HCT116 (cell line): ENCODE measurements at regions not wholly inside any gene's neighbourhood (a gene's known extent, or its start where the extent isn't known, plus 50 kb on each side); places are given as distances from the start of the nearest gene placed in this dataset.

ENCODE experiments used
- ATAC-seq: fragments of 200-7000 bp; cut with Tn5 transposase; 2 replicates; pipeline ENCODE4 v1.9.1; 2020; ENCODE audit warnings: mild to moderate bottlenecking, moderate library complexity
- BruUV-seq: library from RNA; stranded (reverse); fragments of 400-500 nt; replicated peaks from 2 replicates; lab custom pipeline; 2021; lab: Mats Ljungman, UMichigan
- CTCF ChIA-PET: fragments of 300-600 bp; sonication (Branson Sonifier 250); formaldehyde crosslinking; loops from one replicate; lab custom pipeline; 2021; ENCODE audit warnings: antibody characterized with exemption; lab: Charles Lee
- POLR2A ChIA-PET: fragments of 300-600, 350-600 bp; sonication (Branson Sonifier 250); formaldehyde crosslinking; loops from one replicate; lab custom pipeline; 2021; ENCODE audit warnings: antibody characterized with exemption; lab: Charles Lee
- RAD21 ChIA-PET, 2 experiments: fragments of 300-600 bp; sonication (Branson Sonifier 250); formaldehyde crosslinking; loops; one replicate each; lab custom pipeline; 2023; ENCODE audit warnings: low total read pairs in 2 of 2; ENCODE audit not compliant: uncharacterized antibody in 2 of 2, unreplicated experiment in 2 of 2, low non-redundant PET in 1 of 2; lab: Charles Lee
- DNase-seq: peaks from one replicate; pipeline ENCODE4 v3.0.0-alpha.2; 2010; ENCODE audit warnings: low read depth, low spot score
- H2AFZ ChIP-seq: fragments of 200-600 bp; shearing (Covaris generic), sonication (generic); 2 replicates; pipeline ENCODE4 v1.6.1; 2017; ENCODE audit warnings: low read depth, mixed run types, mixed read lengths, antibody characterized with exemption, low read length; ENCODE audit not compliant: poor library complexity, severe bottlenecking
- H3K27ac ChIP-seq: 2 replicates; pipeline ENCODE4 v1.5.1; 2012; ENCODE audit warnings: low read depth, low read length
- H3K27me3 ChIP-seq: fragments of 200-600 bp; sonication (generic); 2 replicates; pipeline ENCODE4 v1.6.1; 2016; ENCODE audit warnings: mixed run types, low read length, mixed read lengths; ENCODE audit not compliant: insufficient read depth
- H3K36me3 ChIP-seq, 2 experiments: fragments of 200-500 bp in 1 of 2; fragments of 200-600 bp in 1 of 2; sonication (Bioruptor generic) in 1 of 2; sonication (generic) in 1 of 2; 2 replicates each; pipeline versions ENCODE4 v1.5.1 to v1.6.1; 2014 to 2016; ENCODE audit warnings: low read length in 2 of 2, inconsistent platforms in 1 of 2, mixed read lengths in 1 of 2, mixed run types in 1 of 2; ENCODE audit not compliant: insufficient read depth in 2 of 2, control insufficient read depth in 1 of 2
- H3K4me1 ChIP-seq, 2 experiments: fragments of 200-600 bp in 1 of 2; sonication (generic) in 1 of 2; 2 replicates each; pipeline versions ENCODE4 v1.5.1 to v1.6.1; 2012 to 2017; ENCODE audit warnings: low read length in 2 of 2, inconsistent platforms in 1 of 2, mild to moderate bottlenecking in 1 of 2, mixed read lengths in 1 of 2, mixed run types in 1 of 2, moderate library complexity in 1 of 2; ENCODE audit not compliant: insufficient read depth in 2 of 2, control insufficient read depth in 1 of 2
- H3K4me2 ChIP-seq: fragments of 200-600 bp; sonication (generic); 2 replicates; pipeline ENCODE4 v1.6.1; 2017; ENCODE audit warnings: mixed run types, low read length, mixed read lengths
- H3K4me3 ChIP-seq, 2 experiments: fragments of 200-600 bp in 1 of 2; sonication (generic) in 1 of 2; replicated peaks in 1 of 2; 2 replicates each; pipeline ENCODE4 v1.5.1; 2011 to 2016; ENCODE audit warnings: low read length in 2 of 2, control low read depth in 1 of 2, low read depth in 1 of 2, mild to moderate bottlenecking in 1 of 2, mixed read lengths in 1 of 2, mixed run types in 1 of 2
- H3K79me2 ChIP-seq: fragments of 200-600 bp; sonication (generic); 2 replicates; pipeline ENCODE4 v1.6.1; 2017; ENCODE audit warnings: mild to moderate bottlenecking, mixed run types, low read length, moderate library complexity, mixed read lengths; ENCODE audit not compliant: insufficient read depth
- H3K9ac ChIP-seq: fragments of 200-600 bp; sonication (generic); 2 replicates; pipeline ENCODE4 v1.6.1; 2016; ENCODE audit warnings: low read length, mixed read lengths
- H3K9me2 ChIP-seq: fragments of 200-600 bp; sonication (generic), shearing (Covaris generic); 2 replicates; pipeline ENCODE4 v1.6.1; 2017; ENCODE audit warnings: mixed run types, mild to moderate bottlenecking, moderate library complexity; ENCODE audit not compliant: insufficient read depth
- H3K9me3 ChIP-seq, 2 experiments: fragments of 200-500 bp in 1 of 2; fragments of 200-600 bp in 1 of 2; sonication (Bioruptor generic) in 1 of 2; sonication (generic) in 1 of 2; 2 replicates each; pipeline ENCODE4 v1.6.1; 2014 to 2017; ENCODE audit warnings: low read length in 2 of 2, mixed read lengths in 2 of 2, inconsistent platforms in 1 of 2, low read depth in 1 of 2, mild to moderate bottlenecking in 1 of 2, mixed run types in 1 of 2, moderate library complexity in 1 of 2; ENCODE audit not compliant: control insufficient read depth in 1 of 2, insufficient read depth in 1 of 2
- H4K20me1 ChIP-seq: fragments of 200-600 bp; sonication (generic), shearing (Covaris generic); 2 replicates; pipeline ENCODE4 v1.6.1; 2017; ENCODE audit warnings: mixed run types, mild to moderate bottlenecking, moderate library complexity; ENCODE audit not compliant: insufficient read depth
- CEBPB ChIP-seq: IDR thresholded peaks from 2 replicates; pipeline ENCODE4 v1.6.1; 2012; ENCODE audit warnings: low read depth
- EGR1 ChIP-seq: IDR thresholded peaks from 2 replicates; pipeline ENCODE4 v1.6.1; 2012; ENCODE audit warnings: low read depth
- ELF1 ChIP-seq: IDR thresholded peaks from 2 replicates; pipeline ENCODE4 v1.6.1; 2012; ENCODE audit warnings: low read depth, borderline replicate concordance
- EZH2 ChIP-seq: fragments of 200-600 bp; sonication (generic); IDR thresholded peaks from 2 replicates; pipeline ENCODE4 v1.6.1; 2017; ENCODE audit warnings: antibody characterized with exemption, mixed run types
- JUND ChIP-seq: IDR thresholded peaks from 2 replicates; pipeline ENCODE4 v1.6.1; 2012
- RAD21 ChIP-seq: IDR thresholded peaks from 2 replicates; pipeline ENCODE4 v1.6.1; 2012; ENCODE audit warnings: low read depth, mild to moderate bottlenecking
- SIN3A ChIP-seq: IDR thresholded peaks from 2 replicates; pipeline ENCODE4 v1.6.1; 2012; ENCODE audit warnings: low read depth
- SP1 ChIP-seq: IDR thresholded peaks from 2 replicates; pipeline ENCODE4 v1.6.1; 2012; ENCODE audit warnings: low read depth
- YY1 ChIP-seq: IDR thresholded peaks from 2 replicates; pipeline ENCODE4 v1.6.1; 2011; ENCODE audit warnings: low read length, low read depth, moderate library complexity, mild to moderate bottlenecking; ENCODE audit not compliant: insufficient replicate concordance; ENCODE audit errors: extremely low read depth
- ZFX ChIP-seq: fragments of 450-650 bp; IDR thresholded peaks from 2 replicates; pipeline ENCODE4 v1.6.1; 2017
- ZNF274 ChIP-seq: fragments of 200-500 bp; sonication (Bioruptor generic); IDR thresholded peaks from 2 replicates; pipeline ENCODE4 v1.6.1; 2014; ENCODE audit warnings: mild to moderate bottlenecking, low read depth, low read length, inconsistent platforms
- intact Hi-C: fragments of 100-400 bp; cut with micrococcal nuclease; formaldehyde crosslinking; loops from 2 replicates; pipeline ENCODE4 v1.10.0; 2022
- TF ChIP-seq, protein P1 (sequence below), 3 experiments: fragments of 200-600 bp in 1 of 3; sonication (generic) in 1 of 3; IDR thresholded peaks in 2 of 3; conservative IDR thresholded peaks in 1 of 3; 2 replicates each; pipeline ENCODE4 v1.5.1; 2012 to 2017; ENCODE audit warnings: low read depth in 2 of 3, low read length in 2 of 3, antibody characterized with exemption in 1 of 3, borderline replicate concordance in 1 of 3, control low read depth in 1 of 3, mild to moderate bottlenecking in 1 of 3, mixed read lengths in 1 of 3, mixed run types in 1 of 3, moderate library complexity in 1 of 3; ENCODE audit not compliant: insufficient read depth in 1 of 3
- TF ChIP-seq, protein P2 (sequence below): IDR thresholded peaks from 2 replicates; pipeline ENCODE4 v1.6.1; 2011; ENCODE audit warnings: mild to moderate bottlenecking, low read length, moderate library complexity; ENCODE audit not compliant: insufficient replicate concordance; ENCODE audit errors: extremely low read depth
- TF ChIP-seq, protein P3 (sequence below): IDR thresholded peaks from 2 replicates; pipeline ENCODE4 v1.6.1; 2012
- TF ChIP-seq, protein P4 (sequence below): IDR thresholded peaks from 2 replicates; pipeline ENCODE4 v1.6.1; 2012

DNA sequence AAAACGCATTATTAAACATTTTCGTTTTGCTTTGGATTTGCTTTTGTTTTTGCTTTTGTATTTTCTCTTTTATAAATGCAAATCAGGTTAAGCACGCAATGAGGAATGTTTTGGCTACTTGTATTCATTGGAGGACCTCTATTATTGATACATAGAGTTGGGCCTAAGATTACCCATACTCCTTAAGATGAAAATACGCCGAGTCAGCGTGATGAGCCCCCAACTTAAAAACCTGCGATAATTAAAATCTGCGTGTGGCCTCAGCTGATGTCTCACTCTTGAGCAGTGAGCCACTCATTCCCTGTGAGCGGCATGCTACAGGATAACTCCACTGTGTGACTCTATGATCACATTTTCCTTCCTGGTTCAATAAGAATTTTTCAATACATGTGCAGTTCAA, 518.3 kb downstream of the IRX1 start:
- TF ChIP-seq ELF1: no peak
- TF ChIP-seq ZNF274: no peak
- TF ChIP-seq SIN3A: no peak
- no peak for TF ChIP-seq JUND
- no peak for TF ChIP-seq EZH2
- TF ChIP-seq YY1: no peak
- TF ChIP-seq, protein P1, sequence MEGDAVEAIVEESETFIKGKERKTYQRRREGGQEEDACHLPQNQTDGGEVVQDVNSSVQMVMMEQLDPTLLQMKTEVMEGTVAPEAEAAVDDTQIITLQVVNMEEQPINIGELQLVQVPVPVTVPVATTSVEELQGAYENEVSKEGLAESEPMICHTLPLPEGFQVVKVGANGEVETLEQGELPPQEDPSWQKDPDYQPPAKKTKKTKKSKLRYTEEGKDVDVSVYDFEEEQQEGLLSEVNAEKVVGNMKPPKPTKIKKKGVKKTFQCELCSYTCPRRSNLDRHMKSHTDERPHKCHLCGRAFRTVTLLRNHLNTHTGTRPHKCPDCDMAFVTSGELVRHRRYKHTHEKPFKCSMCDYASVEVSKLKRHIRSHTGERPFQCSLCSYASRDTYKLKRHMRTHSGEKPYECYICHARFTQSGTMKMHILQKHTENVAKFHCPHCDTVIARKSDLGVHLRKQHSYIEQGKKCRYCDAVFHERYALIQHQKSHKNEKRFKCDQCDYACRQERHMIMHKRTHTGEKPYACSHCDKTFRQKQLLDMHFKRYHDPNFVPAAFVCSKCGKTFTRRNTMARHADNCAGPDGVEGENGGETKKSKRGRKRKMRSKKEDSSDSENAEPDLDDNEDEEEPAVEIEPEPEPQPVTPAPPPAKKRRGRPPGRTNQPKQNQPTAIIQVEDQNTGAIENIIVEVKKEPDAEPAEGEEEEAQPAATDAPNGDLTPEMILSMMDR (IDR thresholded peaks at IDR 0.05 in 2 of 3, conservative IDR thresholded peaks at IDR 0.05 in 1 of 3; ENCODE audit: borderline replicate concordance in 1 of 3, insufficient read depth in 1 of 3, low read depth in 2 of 3, low read length in 2 of 3): no peak
- TF ChIP-seq RAD21: no peak
- Histone ChIP-seq H3K79me2 (no peaks in the 10 kb centered on the region), H3K27ac (no peak overlapping the region), H3K4me1 (no peaks in the 10 kb centered on the region), H3K9ac (no peak overlapping the region), H2AFZ (no peak overlapping the region), H3K4me2 (no peak overlapping the region), H3K27me3 (no peaks in the 10 kb centered on the region), H3K4me3 (no peak overlapping the region), H3K36me3 (no peaks in the 10 kb centered on the region), H3K9me3 (peaks cover 15 to 37% of the 10 kb centered on the region in 2 experiments; a peak in 2 of 4 replicates), H3K9me2 (no peaks in the 10 kb centered on the region), H4K20me1 (no peaks in the 10 kb centered on the region)
- intact Hi-C loops: no loop called here
- no TSS peak for BruUV-seq
- ChIA-PET RAD21 (no interaction called here), CTCF (no interaction called here), POLR2A (no interaction called here)
- no peak for DNase-seq
- no peak for ATAC-seq

DNA sequence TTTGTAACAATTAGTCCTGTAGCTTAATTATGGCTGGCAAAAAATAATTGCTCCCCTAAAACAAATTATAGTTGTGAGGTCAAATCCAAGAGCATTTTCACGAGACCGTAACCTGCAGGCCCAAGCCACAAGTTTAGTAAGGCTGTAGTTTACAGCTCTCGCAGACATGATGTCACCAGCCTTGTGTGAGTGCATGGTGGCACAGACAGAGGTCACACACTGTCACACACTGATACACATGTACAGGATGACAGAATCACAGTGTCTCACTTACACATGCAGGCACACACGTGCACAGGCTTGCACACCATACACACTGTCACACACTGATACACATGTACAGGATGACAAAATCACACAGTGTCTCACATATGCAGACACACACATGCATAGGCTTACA, 518.8 kb downstream of the IRX1 start:
- no TSS peak for BruUV-seq
- H2AFZ ChIP-seq: no peak overlapping the region
- H3K27me3 ChIP-seq: no peaks in the 10 kb centered on the region
- H4K20me1 ChIP-seq: no peaks in the 10 kb centered on the region
- no peaks in the 10 kb centered on the region for H3K4me1 ChIP-seq
- H3K9me3 ChIP-seq: peaks cover 9 to 40% of the 10 kb centered on the region in 2 experiments; a peak in 2 of 4 replicates
- H3K27ac ChIP-seq: no peak overlapping the region
- intact Hi-C loops: no loop called here
- ChIA-PET RAD21 (no interaction called here), POLR2A (no interaction called here), CTCF (no interaction called here)
- no peak for ATAC-seq
- H3K9me2 ChIP-seq: no peaks in the 10 kb centered on the region
- H3K9ac ChIP-seq: no peak overlapping the region
- no peaks in the 10 kb centered on the region for H3K36me3 ChIP-seq
- DNase-seq: no peak
- H3K4me2 ChIP-seq: no peak overlapping the region
- no peak overlapping the region for H3K4me3 ChIP-seq
- H3K79me2 ChIP-seq: no peaks in the 10 kb centered on the region
- TF ChIP-seq, protein P1 (IDR thresholded peaks at IDR 0.05 in 2 of 3, conservative IDR thresholded peaks at IDR 0.05 in 1 of 3; ENCODE audit: borderline replicate concordance in 1 of 3, insufficient read depth in 1 of 3, low read depth in 2 of 3, low read length in 2 of 3): no peak
- TF ChIP-seq EGR1 (no peak), CEBPB (no peak), JUND (no peak), SP1 (no peak), ZFX (no peak)
- TF ChIP-seq, protein P2, sequence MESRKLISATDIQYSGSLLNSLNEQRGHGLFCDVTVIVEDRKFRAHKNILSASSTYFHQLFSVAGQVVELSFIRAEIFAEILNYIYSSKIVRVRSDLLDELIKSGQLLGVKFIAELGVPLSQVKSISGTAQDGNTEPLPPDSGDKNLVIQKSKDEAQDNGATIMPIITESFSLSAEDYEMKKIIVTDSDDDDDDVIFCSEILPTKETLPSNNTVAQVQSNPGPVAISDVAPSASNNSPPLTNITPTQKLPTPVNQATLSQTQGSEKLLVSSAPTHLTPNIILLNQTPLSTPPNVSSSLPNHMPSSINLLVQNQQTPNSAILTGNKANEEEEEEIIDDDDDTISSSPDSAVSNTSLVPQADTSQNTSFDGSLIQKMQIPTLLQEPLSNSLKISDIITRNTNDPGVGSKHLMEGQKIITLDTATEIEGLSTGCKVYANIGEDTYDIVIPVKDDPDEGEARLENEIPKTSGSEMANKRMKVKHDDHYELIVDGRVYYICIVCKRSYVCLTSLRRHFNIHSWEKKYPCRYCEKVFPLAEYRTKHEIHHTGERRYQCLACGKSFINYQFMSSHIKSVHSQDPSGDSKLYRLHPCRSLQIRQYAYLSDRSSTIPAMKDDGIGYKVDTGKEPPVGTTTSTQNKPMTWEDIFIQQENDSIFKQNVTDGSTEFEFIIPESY: no peak
- TF ChIP-seq, protein P3, sequence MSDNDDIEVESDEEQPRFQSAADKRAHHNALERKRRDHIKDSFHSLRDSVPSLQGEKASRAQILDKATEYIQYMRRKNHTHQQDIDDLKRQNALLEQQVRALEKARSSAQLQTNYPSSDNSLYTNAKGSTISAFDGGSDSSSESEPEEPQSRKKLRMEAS: no peak
- TF ChIP-seq, protein P4, sequence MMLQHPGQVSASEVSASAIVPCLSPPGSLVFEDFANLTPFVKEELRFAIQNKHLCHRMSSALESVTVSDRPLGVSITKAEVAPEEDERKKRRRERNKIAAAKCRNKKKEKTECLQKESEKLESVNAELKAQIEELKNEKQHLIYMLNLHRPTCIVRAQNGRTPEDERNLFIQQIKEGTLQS: no peak
